GM23248 (cell line): ENCODE measurements at regions not wholly inside any gene's neighbourhood (a gene's known extent, or its start where the extent isn't known, plus 50 kb on each side); places are given as distances from the start of the nearest gene placed in this dataset.
"Not testable (repeated sequence)": the region's sequence is repeated elsewhere in the genome, so short reads cannot be mapped to it uniquely, and the experiment has no call there.

Experiments used
- DNase-seq: peaks from one replicate; pipeline ENCODE4 v3.0.0-alpha.2; 2015
- H2AFZ ChIP-seq: fragments of 200-600 bp; sonication (generic); 2 replicates; pipeline ENCODE4 v1.6.1; 2016; ENCODE audit warnings: antibody characterized with exemption
- H3F3A ChIP-seq: fragments of 200-600 bp; sonication (generic); 2 replicates; pipeline ENCODE4 v1.6.1; 2016; ENCODE audit warnings: mild to moderate bottlenecking, antibody characterized with exemption, mixed run types; ENCODE audit not compliant: insufficient read depth
- H3K27ac ChIP-seq: fragments of 200-600 bp; sonication (generic); 2 replicates; pipeline ENCODE4 v1.5.1; 2016; ENCODE audit warnings: mild to moderate bottlenecking
- H3K27me3 ChIP-seq: fragments of 200-600 bp; sonication (generic); replicated peaks from 2 replicates; pipeline ENCODE4 v1.6.1; 2016; ENCODE audit warnings: mild to moderate bottlenecking; ENCODE audit not compliant: insufficient read depth
- H3K36me3 ChIP-seq: fragments of 200-600 bp; sonication (generic); 2 replicates; pipeline ENCODE4 v1.6.1; 2016; ENCODE audit warnings: low read depth, mild to moderate bottlenecking
- H3K4me1 ChIP-seq: fragments of 200-600 bp; sonication (generic); 2 replicates; pipeline ENCODE4 v1.6.1; 2016; ENCODE audit warnings: mild to moderate bottlenecking; ENCODE audit not compliant: insufficient read depth
- H3K4me2 ChIP-seq: fragments of 200-600 bp; sonication (generic); one replicate; pipeline ENCODE4 v1.6.1; 2016; ENCODE audit warnings: mild to moderate bottlenecking; ENCODE audit not compliant: unreplicated experiment
- H3K4me3 ChIP-seq: fragments of 200-600 bp; sonication (generic); 2 replicates; pipeline ENCODE4 v1.5.1; 2016; ENCODE audit warnings: mild to moderate bottlenecking
- H3K79me2 ChIP-seq: fragments of 200-600 bp; sonication (generic); 2 replicates; pipeline ENCODE4 v1.6.1; 2016; ENCODE audit warnings: mild to moderate bottlenecking; ENCODE audit not compliant: insufficient read depth
- H3K9ac ChIP-seq: fragments of 200-600 bp; sonication (generic); 2 replicates; pipeline ENCODE4 v1.6.1; 2016; ENCODE audit warnings: mild to moderate bottlenecking
- H3K9me2 ChIP-seq: fragments of 200-600 bp; sonication (generic); 2 replicates; pipeline ENCODE4 v1.6.1; 2016; ENCODE audit warnings: mixed run types, mild to moderate bottlenecking, moderate library complexity; ENCODE audit not compliant: insufficient read depth
- H3K9me3 ChIP-seq: fragments of 200-600 bp; sonication (generic); one replicate; pipeline ENCODE4 v1.6.1; 2017; ENCODE audit warnings: low read depth
- H4K20me1 ChIP-seq: fragments of 200-600 bp; sonication (generic); 2 replicates; pipeline ENCODE4 v1.6.0; 2016; ENCODE audit not compliant: insufficient read depth
- EZH2 ChIP-seq: fragments of 200-600 bp; sonication (generic); IDR thresholded peaks from 2 replicates; pipeline ENCODE4 v1.6.1; 2018; ENCODE audit warnings: antibody characterized with exemption, mild to moderate bottlenecking; ENCODE audit not compliant: insufficient read depth, poor library complexity, severe bottlenecking
- EZH2phosphoT487 ChIP-seq: fragments of 200-600 bp; sonication (generic); IDR thresholded peaks from 2 replicates; pipeline ENCODE4 v1.6.1; 2018; ENCODE audit warnings: antibody characterized with exemption, moderate library complexity, mild to moderate bottlenecking, low read depth; ENCODE audit not compliant: insufficient read depth
- WGBS, 2 experiments: methylation state at CpG; one replicate each; pipeline ENCODE4 v1.1.6; 2015 to 2017; ENCODE audit warnings: low lambda C conversion rate in 2 of 2, low coverage in 1 of 2; ENCODE audit errors: missing lambda C conversion rate in 2 of 2; 5-methylcytosine and 5-hydroxymethylcytosine counted together
- in situ Hi-C: fragments of 300-500 bp; cut with MboI; formaldehyde crosslinking; loops from 2 replicates; pipeline ENCODE4 v1.15.0; 2020

DNA sequence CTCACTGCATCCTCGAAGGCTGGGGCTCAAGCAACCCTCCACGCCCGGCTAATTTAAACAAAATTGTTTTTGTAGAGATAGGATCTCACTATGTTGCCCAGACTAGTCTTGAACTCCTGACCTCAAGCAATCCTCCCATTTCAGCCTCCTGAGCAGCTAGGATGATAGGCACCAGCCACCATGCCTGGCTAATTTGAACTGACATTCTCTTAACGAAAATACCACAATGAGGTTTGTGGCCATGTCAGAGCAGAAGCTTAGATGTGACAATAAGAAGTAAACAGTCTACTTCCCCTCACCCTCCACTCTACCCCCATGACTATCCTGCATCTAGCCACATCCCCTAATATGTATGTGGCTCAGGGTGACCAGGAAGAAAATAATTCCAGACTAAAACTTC, 74.8 kb upstream of the PLCB4 start:
- in situ Hi-C loops: no loop called here
- Histone ChIP-seq H3F3A (no peaks in the 10 kb centered on the region), H4K20me1 (no peaks in the 10 kb centered on the region), H3K9ac (no peak overlapping the region), H3K27me3 (no peaks in the 10 kb centered on the region), H3K4me1 (no peaks in the 10 kb centered on the region), H3K4me3 (no peak overlapping the region), H3K9me2 (no peaks in the 10 kb centered on the region), H2AFZ (no peak overlapping the region), H3K27ac (no peak overlapping the region), H3K4me2 (no peak overlapping the region), H3K79me2 (no peaks in the 10 kb centered on the region), H3K9me3 (no peaks in the 10 kb centered on the region), H3K36me3 (no peaks in the 10 kb centered on the region)
- 60 to 61% methylated on average over 4 of the region's 4 CpGs for WGBS, 2 experiments
- DNase-seq: no peak
- TF ChIP-seq EZH2phosphoT487: no peak
- TF ChIP-seq EZH2: no peak

DNA sequence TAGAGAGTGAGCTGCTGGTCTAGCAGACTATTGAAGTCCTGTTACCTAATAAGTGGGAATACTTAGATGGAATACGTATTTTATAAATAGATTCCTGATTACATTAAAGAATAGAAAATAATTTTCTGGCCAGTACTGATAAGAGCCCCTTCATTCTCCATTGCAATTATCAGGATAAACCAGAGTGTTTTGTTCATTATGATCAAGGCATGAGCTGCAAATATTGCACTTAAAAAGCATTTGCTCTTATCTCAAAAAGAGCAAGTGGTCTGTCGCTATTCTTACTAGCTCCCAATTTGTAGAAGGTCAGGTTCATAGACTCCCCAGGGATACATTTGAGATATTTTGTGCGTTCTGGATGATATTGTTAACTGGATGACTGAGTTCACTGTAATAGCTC, 73.1 kb upstream of the PLCB4 start:
- no peaks in the 10 kb centered on the region for H3K4me1 ChIP-seq
- WGBS, 2 experiments: 58 to 67% methylated on average over 3 of the region's 3 CpGs
- no peak overlapping the region for H3K27ac ChIP-seq
- no peaks in the 10 kb centered on the region for H3K27me3 ChIP-seq
- no peaks in the 10 kb centered on the region for H3K36me3 ChIP-seq
- in situ Hi-C loops: no loop called here
- H3K79me2 ChIP-seq: no peaks in the 10 kb centered on the region
- H3F3A ChIP-seq: no peaks in the 10 kb centered on the region
- H3K9me3 ChIP-seq: no peaks in the 10 kb centered on the region
- DNase-seq: no peak
- H3K4me3 ChIP-seq: no peak overlapping the region
- no peak overlapping the region for H3K9ac ChIP-seq
- H3K4me2 ChIP-seq: no peak overlapping the region
- H2AFZ ChIP-seq: no peak overlapping the region
- H3K9me2 ChIP-seq: no peaks in the 10 kb centered on the region
- no peak for TF ChIP-seq EZH2
- no peak for TF ChIP-seq EZH2phosphoT487
- H4K20me1 ChIP-seq: no peaks in the 10 kb centered on the region

DNA sequence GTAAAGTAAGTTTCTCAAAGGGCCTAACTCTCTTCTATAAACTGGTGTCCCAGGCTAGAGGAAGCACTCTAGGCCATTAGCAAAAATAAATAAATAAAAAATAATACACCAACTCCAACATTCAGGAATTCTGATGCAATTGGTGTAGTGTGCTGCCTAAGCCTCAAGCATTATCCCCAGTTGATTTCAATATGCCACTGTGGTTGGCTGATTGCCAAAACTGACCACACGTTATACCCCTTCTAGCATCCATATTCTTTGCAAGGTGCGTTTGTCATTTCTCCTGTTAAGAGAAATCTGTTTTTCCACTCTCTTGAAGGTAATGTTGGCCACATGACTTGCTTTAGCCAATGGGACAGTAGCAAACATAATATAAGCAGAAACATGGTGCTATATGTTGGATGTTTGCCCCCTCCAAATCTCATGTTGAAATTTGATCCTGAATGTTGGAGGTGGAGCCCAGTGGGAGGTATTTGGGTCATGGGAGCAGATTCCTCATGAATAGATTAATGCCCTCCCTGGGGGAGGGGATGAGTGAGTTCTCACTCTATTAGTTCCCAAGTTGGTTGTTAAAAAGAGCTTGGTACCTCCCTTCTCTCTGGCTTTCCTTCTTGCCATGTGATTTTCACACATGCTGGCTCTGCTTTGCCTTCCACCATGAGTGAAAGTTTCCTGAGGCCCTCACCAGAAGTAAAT, 71.9 kb upstream of the PLCB4 start:
- no peaks in the 10 kb centered on the region for H4K20me1 ChIP-seq
- H3K4me2 ChIP-seq: no peak overlapping the region
- no peaks in the 10 kb centered on the region for H3K9me3 ChIP-seq
- H3K27me3 ChIP-seq: no peaks in the 10 kb centered on the region
- no peaks in the 10 kb centered on the region for H3K9me2 ChIP-seq
- no peaks in the 10 kb centered on the region for H3K4me1 ChIP-seq
- no peak for TF ChIP-seq EZH2
- no peak for TF ChIP-seq EZH2phosphoT487
- DNase-seq: no peak
- no peaks in the 10 kb centered on the region for H3F3A ChIP-seq
- H2AFZ ChIP-seq: no peak overlapping the region
- H3K79me2 ChIP-seq: no peaks in the 10 kb centered on the region
- no peaks in the 10 kb centered on the region for H3K36me3 ChIP-seq
- WGBS, 2 experiments: 51 to 59% methylated on average over 2 of the region's 2 CpGs
- H3K9ac ChIP-seq: no peak overlapping the region
- in situ Hi-C loops: no loop called here
- no peak overlapping the region for H3K4me3 ChIP-seq
- H3K27ac ChIP-seq: no peak overlapping the region

DNA sequence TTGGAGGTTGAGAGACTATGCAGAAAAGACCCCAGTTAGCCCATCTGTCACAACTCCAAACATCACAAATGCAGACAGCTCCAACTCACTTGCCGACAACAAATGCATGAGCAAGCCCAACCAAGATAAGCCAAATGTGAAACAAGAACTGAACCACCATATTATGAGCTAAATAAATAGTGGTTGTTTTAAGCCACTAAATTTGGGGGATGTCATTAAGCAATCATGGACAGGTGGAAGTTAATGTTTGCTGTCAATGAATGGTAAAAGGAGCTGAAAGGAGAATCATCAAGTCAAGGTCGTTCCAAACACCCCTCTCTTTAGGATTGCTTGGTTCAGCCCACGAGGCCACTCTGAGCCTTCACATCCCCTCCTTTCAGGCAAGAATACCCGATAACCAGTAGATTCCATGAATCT, 71.2 kb upstream of the PLCB4 start:
- H2AFZ ChIP-seq: no peak overlapping the region
- H3F3A ChIP-seq: no peaks in the 10 kb centered on the region
- H3K9me3 ChIP-seq: no peaks in the 10 kb centered on the region
- no peaks in the 10 kb centered on the region for H4K20me1 ChIP-seq
- no peaks in the 10 kb centered on the region for H3K4me1 ChIP-seq
- no peaks in the 10 kb centered on the region for H3K79me2 ChIP-seq
- no peak overlapping the region for H3K4me3 ChIP-seq
- no peak overlapping the region for H3K4me2 ChIP-seq
- no peaks in the 10 kb centered on the region for H3K36me3 ChIP-seq
- no peak for DNase-seq
- in situ Hi-C loops: no loop called here
- no peak overlapping the region for H3K27ac ChIP-seq
- WGBS, 2 experiments: 74 to 82% methylated on average over 4 of the region's 4 CpGs
- TF ChIP-seq EZH2 (no peak), EZH2phosphoT487 (no peak)
- no peaks in the 10 kb centered on the region for H3K9me2 ChIP-seq
- no peak overlapping the region for H3K9ac ChIP-seq
- H3K27me3 ChIP-seq: no peaks in the 10 kb centered on the region

DNA sequence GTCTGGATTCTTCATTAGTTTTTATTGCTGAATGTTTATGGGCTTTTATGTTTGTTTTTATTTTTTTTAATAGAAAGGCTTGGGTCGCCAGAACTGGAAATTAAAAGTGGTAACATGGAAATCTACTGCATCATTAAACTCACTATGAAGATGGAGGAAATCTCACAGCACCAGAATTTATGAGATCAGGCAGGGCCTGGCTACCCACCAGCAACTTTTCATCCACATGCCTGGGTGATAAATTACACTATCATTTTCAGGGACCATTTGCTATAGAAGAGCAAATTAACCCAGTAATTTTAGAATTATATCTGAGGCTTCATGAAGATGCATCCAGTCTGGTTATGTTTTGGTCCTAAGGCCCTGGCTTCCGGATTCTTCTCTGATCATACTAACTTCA, 57.8 kb upstream of the PLCB4 start:
- Histone ChIP-seq H3K4me1 (peaks cover 3% of the 10 kb centered on the region; the same call in 1 of the 2 replicates), H4K20me1 (no peaks in the 10 kb centered on the region), H3K9me2 (no peaks in the 10 kb centered on the region), H3K79me2 (no peaks in the 10 kb centered on the region), H3K36me3 (no peaks in the 10 kb centered on the region), H2AFZ (no peak overlapping the region), H3K9ac (no peak overlapping the region), H3K4me3 (no peak overlapping the region), H3F3A (peaks cover 14% of the 10 kb centered on the region), H3K27me3 (no peaks in the 10 kb centered on the region), H3K27ac (no peak overlapping the region), H3K9me3 (no peaks in the 10 kb centered on the region), H3K4me2 (no peak overlapping the region)
- no peak for TF ChIP-seq EZH2phosphoT487
- no peak for TF ChIP-seq EZH2
- DNase-seq: no peak
- in situ Hi-C loops: no loop called here
- WGBS, 2 experiments: 68 to 79% methylated on average over 2 of the region's 2 CpGs

DNA sequence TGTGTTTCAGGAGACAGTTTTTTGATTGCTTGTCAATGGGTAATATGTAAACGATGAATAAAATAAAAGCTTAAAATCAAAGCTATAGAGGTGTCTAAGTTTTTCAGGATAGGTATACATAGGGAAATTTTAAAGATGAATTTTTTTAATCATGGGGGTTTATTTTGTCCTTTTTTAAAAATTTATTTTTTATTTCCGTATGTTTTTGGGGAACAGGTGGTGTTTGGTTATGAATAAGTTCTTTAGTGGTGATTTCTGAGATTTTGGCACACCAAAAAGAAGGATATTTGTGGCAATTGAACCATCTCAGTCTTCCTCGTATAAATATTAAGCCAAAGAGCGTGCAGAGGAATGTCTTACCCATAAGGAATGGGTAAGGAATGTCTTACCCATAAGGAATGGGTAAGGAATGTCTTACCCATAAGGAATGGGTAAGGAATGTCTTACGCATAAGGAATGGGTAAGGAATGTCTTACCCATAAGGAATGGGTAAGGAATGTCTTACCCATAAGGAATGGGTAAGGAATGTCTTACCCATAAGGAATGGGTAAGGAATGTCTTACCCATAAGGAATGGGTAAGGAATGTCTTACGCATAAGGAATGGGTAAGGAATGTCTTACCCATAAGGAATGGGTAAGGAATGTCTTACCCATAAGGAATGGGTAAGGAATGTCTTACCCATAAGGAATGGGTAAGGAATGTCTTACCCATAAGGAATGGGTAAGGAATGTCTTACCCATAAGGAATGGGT, 53.5 kb upstream of the PLCB4 start:
- H3K9me2 ChIP-seq, H3K36me3 ChIP-seq, H3K79me2 ChIP-seq, H3K27me3 ChIP-seq, H4K20me1 ChIP-seq, H3K9me3 ChIP-seq, H3K4me2 ChIP-seq, H2AFZ ChIP-seq, H3K4me1 ChIP-seq, in situ Hi-C loops, H3K9ac ChIP-seq, H3K4me3 ChIP-seq: not testable (repeated sequence)
- 0 out of 2 replicates have a peak overlapping the region, but pooled peaks have one; percentile 5 for H3K27ac ChIP-seq
- peaks cover 15% of the 10 kb centered on the region for H3F3A ChIP-seq
- WGBS, 2 experiments: 40 to 56% methylated on average over 4 to 5 of the region's 6 CpGs
- DNase-seq: peak; percentile 28
